HAP-1 (cell line): ENCODE measurements at regions not wholly inside any gene's neighbourhood (a gene's known extent, or its start where the extent isn't known, plus 50 kb on each side); places are given as distances from the start of the nearest gene placed in this dataset.
A peak's percentile ranks its signal among the peaks of the same experiment; 100 is the strongest.

Source experiments
- DNase-seq, 2 experiments: peaks; one replicate each; pipeline ENCODE4 v3.0.0-alpha.2; 2016 to 2020; ENCODE audit warnings: low spot score in 2 of 2
- H3K27me3 ChIP-seq: fragments of 250-450 bp; sonication (Bioruptor Pico); 2 replicates; pipeline ENCODE4 v1.5.1; 2020; ENCODE audit warnings: low read depth, mild to moderate bottlenecking, moderate library complexity
- H3K36me3 ChIP-seq: fragments of 250-450 bp; sonication (Bioruptor Pico); replicated peaks from 2 replicates; pipeline ENCODE4 v1.5.1; 2020; ENCODE audit warnings: mild to moderate bottlenecking
- H3K4me1 ChIP-seq: fragments of 250-450 bp; sonication (Bioruptor Pico); 2 replicates; pipeline ENCODE4 v1.5.1; 2020; ENCODE audit warnings: mild to moderate bottlenecking
- H3K4me3 ChIP-seq: fragments of 250-450 bp; sonication (Bioruptor Pico); 2 replicates; pipeline ENCODE4 v1.5.1; 2020; ENCODE audit warnings: mild to moderate bottlenecking, moderate library complexity
- H3K9me3 ChIP-seq: fragments of 250-450 bp; sonication (Bioruptor Pico); 2 replicates; pipeline ENCODE4 v1.5.1; 2020; ENCODE audit warnings: mild to moderate bottlenecking, moderate library complexity
- in situ Hi-C: fragments of 300-500 bp; cut with MboI; formaldehyde crosslinking; loops from 3 replicates; pipeline ENCODE4 v1.14.3; 2020; ENCODE audit warnings: low sequenced_read_pairs, inconsistent platforms, mixed read lengths

DNA sequence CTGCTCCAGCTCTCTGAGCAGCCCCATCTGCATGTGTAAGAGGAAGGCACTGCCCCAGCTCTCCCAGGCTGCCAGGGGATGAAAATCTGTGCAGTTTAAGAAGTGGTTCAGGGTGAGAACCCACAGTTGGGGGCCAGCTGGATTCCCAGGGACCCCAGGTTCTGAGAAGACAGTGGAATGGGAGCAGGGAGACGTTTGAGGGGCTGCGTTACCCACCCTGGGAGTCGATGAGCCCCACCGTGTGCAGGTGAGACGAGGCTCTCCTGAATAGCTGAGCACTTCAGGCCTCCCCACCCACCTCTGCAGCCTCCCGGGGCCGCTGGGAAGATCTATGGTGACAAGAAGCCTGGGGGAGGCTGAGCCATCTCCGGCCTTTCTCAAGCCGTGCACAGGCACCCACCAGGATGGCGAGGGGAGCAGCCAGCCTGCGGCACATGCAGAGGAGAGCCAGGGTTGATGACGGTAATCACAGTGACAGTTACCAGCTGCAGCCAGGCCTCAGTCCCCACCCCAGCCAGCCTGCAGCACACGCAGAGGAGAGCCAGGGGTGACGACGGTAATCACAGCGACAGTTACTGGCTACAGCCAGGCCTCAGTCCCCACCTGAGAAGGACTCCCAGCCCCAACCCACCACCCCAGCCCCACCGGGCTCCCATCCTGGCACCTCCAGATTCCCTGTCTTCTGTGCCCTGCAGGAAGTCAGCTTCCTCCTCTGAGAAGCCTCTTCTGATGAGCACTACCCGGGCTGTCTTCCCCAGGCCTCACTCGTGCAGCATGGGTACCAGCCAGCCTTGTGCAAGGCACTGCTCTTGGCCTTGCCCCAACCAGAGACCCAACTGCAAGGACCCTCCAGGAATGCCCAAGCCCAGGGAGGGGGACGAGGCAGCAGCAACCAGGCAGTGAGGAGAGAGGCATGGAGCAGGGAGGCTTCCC lies 150.8 kb upstream of the PPP1R26 start:
- Histone ChIP-seq H3K4me1 (no peaks in the 10 kb centered on the region), H3K27me3 (no peaks in the 10 kb centered on the region), H3K36me3 (no peaks in the 10 kb centered on the region), H3K9me3 (no peaks in the 10 kb centered on the region), H3K4me3 (no peak overlapping the region)
- peak in 1 of 2 experiments; percentile 3 for DNase-seq
- in situ Hi-C loops = no loop called here

DNA sequence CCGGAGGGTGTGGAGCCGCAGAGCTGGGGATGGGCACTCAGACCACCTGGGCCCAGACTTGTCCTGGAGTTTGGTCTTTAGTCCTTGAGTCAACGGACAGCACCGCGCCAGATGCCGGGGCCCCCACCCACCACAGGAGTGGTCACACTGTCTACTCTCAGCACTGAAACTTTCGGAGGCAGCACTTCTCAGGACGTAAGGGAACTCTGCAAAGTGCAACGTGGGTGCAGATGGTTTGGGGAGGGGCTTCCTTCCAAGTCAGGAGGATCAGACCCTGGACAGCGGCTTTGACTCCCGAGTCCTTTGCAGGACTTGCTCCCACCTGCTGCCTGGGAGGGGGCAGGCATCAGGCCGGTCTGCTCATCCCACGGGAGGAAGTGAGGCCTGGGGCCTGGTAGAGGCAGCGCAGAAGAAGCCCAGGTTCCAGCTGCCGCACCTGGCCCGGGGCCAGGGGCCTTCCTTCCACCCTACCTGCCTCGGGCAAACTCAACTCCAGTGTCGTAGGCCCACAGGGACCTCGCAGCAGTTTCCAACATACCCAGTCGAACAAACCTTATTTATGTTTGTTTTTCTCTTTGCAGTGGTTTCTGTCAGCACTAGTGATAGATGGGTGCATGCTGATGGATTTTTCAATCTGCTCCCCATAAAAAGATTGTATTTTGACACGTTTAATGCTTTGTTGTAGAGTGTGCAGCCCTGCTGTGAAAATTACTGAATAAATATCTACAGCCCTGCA lies 149.8 kb upstream of the PPP1R26 start:
- peak in 1 of 2 experiments; percentile 4 for DNase-seq
- Histone ChIP-seq H3K4me3 (no peak overlapping the region), H3K36me3 (no peaks in the 10 kb centered on the region), H3K9me3 (no peaks in the 10 kb centered on the region), H3K27me3 (no peaks in the 10 kb centered on the region), H3K4me1 (no peaks in the 10 kb centered on the region)
- in situ Hi-C loops = no loop called here

DNA sequence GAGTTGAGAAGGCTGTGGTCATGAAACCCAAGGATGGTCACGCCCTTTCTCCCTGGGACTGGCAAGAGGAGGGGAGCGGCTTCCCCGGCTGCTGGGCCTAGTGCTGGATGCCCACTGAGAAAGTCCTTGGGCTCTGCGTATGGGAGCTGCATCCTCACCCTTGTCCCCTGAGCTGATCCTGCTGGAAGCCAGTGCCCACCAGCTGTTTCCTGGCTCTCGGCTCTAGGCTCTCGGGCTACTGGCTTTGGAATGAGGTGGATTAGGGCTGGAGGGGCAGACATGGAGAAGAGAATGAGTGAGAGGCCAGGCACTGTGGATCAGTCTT lies 149.3 kb upstream of the PPP1R26 start:
- Histone ChIP-seq H3K4me1 (no peaks in the 10 kb centered on the region), H3K36me3 (no peaks in the 10 kb centered on the region), H3K4me3 (no peak overlapping the region), H3K9me3 (no peaks in the 10 kb centered on the region), H3K27me3 (no peaks in the 10 kb centered on the region)
- in situ Hi-C loops = no loop called here
- peak in 1 of 2 experiments; percentile 1 for DNase-seq

DNA sequence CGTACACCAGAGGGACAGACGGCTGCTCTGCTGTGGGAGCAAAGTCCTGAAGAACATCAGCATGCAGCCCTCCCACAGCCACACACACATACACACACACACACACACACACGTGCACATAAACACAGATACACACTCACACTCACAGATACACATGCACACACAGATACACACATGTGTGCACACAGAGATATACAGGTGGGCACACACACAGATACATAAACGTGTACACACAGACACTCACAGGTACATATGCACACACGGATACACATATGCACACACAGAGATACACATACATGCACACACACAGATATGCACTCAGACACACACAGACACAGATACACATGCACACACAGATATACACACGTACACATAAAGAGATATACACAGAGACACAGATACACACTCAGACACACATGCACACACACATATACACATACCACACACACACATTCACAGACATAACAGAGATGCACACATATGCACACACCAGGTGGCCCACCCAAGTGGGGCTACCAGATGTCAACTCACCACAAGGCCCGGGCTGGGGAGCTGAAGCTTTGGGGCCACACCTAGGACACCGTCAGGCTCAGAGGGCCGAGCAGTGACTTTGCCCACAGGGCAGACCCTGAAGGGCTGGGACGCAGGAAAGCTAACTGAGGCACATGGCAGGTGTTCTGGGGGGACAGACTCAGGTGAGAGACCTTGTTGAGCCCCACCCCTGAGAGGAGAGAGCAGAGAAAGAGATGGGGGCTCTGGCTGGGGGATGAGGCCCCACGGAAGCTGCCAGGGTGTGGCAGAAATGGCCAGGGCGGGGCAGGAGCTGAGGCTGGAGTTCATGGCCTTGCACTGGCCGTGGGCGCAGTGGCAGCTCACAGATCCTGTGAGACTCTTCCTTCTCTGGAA lies 148.6 kb upstream of the PPP1R26 start:
- no peak for DNase-seq
- Histone ChIP-seq H3K4me1 (no peaks in the 10 kb centered on the region), H3K27me3 (no peaks in the 10 kb centered on the region), H3K4me3 (no peak overlapping the region), H3K36me3 (no peaks in the 10 kb centered on the region), H3K9me3 (no peaks in the 10 kb centered on the region)
- in situ Hi-C loops = no loop called here

DNA sequence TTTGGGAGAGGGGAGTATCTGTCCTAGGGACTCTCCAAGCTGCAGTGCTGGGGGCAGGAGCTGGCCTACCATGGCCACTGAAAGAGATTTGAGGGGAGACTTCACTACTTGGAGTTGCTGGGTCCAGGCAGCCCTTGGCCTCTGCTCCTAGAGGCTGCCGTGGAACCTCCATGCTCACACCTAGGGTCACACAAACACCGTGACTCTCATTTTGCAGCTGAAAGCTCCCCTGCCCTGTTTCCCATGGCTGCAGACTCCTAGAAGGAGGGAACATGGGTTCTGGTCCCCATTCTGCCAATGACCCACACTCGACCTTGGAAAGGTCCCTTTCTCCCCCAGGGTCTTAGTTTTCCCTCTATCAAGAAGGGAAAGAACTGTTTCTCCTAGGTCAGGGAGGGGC lies 147.1 kb upstream of the PPP1R26 start:
- H3K9me3 ChIP-seq = no peaks in the 10 kb centered on the region
- DNase-seq = no peak
- H3K27me3 ChIP-seq = no peaks in the 10 kb centered on the region
- no peaks in the 10 kb centered on the region for H3K36me3 ChIP-seq
- in situ Hi-C loops = no loop called here
- no peak overlapping the region for H3K4me3 ChIP-seq
- no peaks in the 10 kb centered on the region for H3K4me1 ChIP-seq

DNA sequence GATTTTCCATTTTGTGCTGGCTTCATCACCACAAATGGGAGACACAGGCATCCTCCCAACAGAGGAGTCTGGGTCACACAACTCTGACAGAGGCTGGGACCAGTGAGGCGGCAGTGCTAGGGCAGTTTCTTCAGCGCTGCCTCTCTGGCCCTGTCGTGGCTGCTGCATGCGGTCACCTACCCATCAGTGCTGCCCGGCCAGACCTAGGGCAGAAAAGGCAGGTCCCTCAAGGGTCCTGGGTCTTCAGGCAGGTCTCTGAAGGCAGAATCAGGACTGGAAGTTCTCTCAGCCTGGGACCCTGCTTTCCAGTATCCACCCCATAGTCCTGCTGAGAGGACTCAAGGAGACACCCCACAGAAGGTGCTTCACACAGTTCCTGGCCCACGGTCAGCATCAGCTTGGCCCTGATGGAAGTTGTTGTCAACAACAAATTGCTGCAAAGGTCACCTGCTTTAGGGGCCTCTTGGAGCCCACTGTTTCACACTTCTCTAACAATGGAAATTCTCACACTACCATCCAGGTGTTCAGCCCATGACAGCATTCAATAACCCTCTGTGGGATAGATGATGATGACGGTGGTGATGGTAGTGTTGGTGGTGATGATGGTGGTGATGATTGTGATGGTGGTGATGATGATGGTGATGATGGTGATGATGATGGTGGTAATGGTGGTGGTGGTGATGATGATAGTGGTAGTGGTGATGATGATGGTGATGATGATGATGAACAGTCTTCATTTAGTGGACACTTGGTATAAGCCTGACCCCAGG lies 146.4 kb upstream of the PPP1R26 start:
- Histone ChIP-seq H3K4me3 (no peak overlapping the region), H3K36me3 (no peaks in the 10 kb centered on the region), H3K9me3 (no peaks in the 10 kb centered on the region), H3K4me1 (no peaks in the 10 kb centered on the region), H3K27me3 (no peaks in the 10 kb centered on the region)
- in situ Hi-C loops = no loop called here
- DNase-seq = no peak

DNA sequence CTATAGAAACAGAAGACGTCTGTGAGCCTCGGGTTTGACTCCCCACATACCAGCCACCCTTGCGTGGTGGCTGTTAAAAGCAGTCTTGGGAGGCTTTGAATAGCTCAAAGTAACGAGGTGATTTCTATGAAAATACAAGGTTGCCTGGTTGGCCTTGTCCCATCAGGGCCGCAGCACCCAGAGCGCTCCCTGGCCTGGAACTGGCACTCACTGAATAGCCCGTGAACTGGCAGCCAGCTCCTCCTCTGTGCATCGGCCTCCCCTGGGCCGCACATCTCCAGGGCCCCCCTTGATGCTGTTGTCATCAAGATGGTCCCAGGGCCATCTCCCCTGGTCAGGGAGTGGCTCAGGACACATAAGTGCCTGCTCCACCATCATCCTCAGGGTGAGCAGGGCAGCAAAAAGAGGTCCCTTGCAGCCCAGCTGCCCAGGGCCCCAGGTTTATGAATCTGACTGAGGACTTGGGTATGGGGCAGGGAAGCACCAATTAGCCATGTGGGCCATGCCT lies 144.6 kb upstream of the PPP1R26 start:
- H3K9me3 ChIP-seq = no peaks in the 10 kb centered on the region
- H3K36me3 ChIP-seq = no peaks in the 10 kb centered on the region
- H3K27me3 ChIP-seq = no peaks in the 10 kb centered on the region
- no peak overlapping the region for H3K4me3 ChIP-seq
- DNase-seq = no peak
- H3K4me1 ChIP-seq = no peaks in the 10 kb centered on the region
- in situ Hi-C loops = no loop called here

DNA sequence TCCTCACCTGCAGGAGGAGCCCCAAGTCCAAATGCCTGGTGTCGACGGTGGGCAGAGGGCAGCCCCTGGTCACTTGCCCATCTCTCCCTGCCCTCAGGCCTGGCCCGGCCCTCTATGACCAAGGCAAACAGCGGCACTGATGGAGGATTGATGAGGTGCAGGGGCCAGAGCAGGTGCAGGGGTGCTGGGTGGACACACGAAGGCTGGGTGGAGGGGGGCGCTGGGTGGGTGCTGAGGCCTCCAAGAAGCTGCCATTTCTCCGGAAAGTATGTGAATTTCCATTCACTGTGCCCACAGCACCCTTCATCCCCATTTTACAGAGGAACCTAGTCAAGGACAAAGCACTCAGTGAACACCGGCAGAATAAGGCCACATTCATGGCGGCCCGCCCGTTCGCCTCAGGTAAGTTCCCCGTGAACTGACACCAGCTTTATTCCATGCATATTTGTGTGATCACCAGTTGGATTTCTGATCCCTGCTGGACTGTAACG lies 143.8 kb upstream of the PPP1R26 start:
- Histone ChIP-seq H3K4me3 (no peak overlapping the region), H3K9me3 (no peaks in the 10 kb centered on the region), H3K4me1 (no peaks in the 10 kb centered on the region), H3K27me3 (no peaks in the 10 kb centered on the region), H3K36me3 (no peaks in the 10 kb centered on the region)
- no peak for DNase-seq
- in situ Hi-C loops = no loop called here

DNA sequence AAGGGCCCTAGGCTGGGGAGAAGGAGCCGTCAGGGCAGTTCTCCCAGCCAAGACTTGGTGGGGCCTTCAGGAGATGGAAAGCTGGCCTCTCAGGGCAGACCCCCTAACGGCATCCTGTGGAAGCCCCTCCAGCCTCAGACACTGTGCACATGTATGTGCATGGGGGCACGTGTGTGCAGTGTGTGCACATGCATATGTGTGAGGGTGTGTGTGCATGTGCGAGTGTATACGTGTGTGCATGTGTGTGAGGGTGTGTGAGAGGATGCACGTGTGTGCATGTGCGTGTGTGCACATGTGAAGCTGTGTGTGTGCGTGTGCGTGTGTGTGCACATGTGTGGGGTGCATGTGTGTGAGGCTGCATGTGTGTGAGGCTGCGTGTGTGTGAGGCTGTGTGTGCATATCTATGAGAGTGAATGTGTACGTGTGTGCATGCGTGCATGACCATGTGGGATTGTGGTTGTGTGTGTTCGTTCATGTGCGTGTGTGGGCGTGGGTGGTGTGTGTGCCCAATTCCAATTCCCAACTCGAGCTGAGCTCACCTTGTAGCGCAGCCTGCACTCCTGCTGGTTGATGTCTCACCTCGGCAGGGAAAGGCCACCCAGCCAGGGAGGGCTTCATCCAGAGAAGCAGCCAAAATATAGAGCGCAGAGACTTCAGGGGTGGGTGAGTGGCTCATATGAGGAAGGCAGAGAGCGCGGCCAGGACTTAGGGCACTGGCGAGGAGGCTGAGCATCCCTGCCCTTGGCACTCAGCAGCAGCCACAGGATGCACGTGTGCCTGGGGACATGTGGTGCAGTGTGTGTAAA lies 142.7 kb upstream of the PPP1R26 start:
- no peak for DNase-seq
- in situ Hi-C loops = no loop called here
- no peak overlapping the region for H3K4me3 ChIP-seq
- H3K4me1 ChIP-seq = no peaks in the 10 kb centered on the region
- H3K27me3 ChIP-seq = no peaks in the 10 kb centered on the region
- no peaks in the 10 kb centered on the region for H3K36me3 ChIP-seq
- no peaks in the 10 kb centered on the region for H3K9me3 ChIP-seq

DNA sequence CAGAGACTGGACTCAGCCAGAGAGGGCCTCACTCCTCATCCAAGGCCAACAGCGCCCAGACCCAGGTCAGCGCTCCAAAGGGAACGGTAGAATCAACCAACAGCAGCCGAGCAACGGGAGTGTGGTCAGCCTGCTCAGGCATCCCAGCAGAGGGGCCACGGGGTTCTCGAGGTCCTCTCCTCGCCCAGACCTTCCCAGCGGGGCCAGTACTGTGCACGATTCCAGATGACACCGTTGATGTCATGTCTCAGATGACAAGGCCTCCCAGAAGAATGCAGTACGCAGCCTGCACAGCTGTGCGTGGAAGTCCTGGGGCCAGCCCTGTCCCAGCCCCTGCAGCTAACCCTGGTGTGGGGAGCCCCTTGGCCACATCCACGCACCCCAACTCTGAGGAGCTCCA lies 141.0 kb upstream of the PPP1R26 start:
- no peaks in the 10 kb centered on the region for H3K27me3 ChIP-seq
- no peaks in the 10 kb centered on the region for H3K4me1 ChIP-seq
- H3K9me3 ChIP-seq = no peaks in the 10 kb centered on the region

DNA sequence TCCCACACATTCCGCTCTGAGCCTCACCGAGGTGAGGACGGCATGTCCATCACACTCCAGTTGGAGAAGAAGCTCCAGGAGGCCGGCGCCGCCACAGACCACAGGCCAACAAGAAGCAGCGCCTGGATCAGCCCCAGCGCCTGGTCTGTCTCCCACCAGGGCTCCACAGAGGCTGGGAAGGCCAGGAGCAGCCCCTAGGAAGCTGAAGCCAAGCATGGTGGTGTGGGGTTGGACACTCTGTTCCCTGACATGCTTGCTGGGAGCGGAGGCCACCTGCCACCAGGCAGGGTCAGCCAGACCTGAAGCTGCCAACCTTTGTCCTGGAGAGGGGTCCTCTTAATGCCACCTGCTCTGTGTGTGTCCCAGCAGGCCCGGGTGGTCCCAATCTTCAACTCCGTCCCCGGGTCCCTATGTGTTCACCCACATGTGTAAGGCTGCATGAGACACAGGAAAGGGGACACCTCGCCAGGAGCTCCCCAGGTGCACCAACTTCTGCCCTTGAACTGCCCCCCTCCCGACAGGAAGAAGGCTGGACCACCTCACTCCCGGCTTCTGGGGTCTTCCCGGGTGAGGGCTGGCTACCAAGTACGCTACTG lies 140.1 kb upstream of the PPP1R26 start:
- Histone ChIP-seq H3K4me3 (no peak overlapping the region), H3K27me3 (no peaks in the 10 kb centered on the region), H3K4me1 (no peaks in the 10 kb centered on the region), H3K36me3 (no peaks in the 10 kb centered on the region), H3K9me3 (no peaks in the 10 kb centered on the region)
- no peak for DNase-seq
- in situ Hi-C loops = no loop called here

More for the DNA sequence above, 141.0 kb upstream of the PPP1R26 start:
- Histone ChIP-seq H3K4me3 (no peak overlapping the region), H3K36me3 (no peaks in the 10 kb centered on the region)
- in situ Hi-C loops = no loop called here
- DNase-seq = no peak

DNA sequence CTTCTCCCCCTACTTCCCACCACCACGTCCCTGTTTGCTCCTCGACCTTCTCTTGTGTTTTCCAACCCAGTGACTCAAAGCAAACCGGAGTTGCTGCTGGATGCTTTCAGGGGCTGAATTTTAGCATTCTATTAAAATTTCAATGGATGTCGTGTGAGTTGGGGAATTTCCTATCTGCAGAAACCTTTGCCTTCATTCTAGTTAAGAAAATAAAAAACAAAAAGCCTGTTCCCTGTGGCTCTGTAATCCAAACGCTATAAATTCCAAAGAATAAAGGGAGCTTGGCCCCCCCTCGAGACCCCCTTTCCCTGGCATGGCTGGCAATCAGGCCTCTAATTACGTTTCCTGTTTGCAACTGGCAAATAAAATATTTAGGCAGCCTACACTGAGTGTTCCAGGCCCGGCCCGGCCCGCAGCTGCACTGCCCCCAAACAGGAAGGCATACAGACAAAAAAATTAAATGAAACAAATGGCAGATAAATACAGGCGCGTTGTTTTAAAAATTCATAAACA lies 139.4 kb upstream of the PPP1R26 start:
- H3K36me3 ChIP-seq = no peaks in the 10 kb centered on the region
- no peaks in the 10 kb centered on the region for H3K27me3 ChIP-seq
- H3K9me3 ChIP-seq = no peaks in the 10 kb centered on the region
- in situ Hi-C loops = no loop called here
- DNase-seq = peak in 1 of 2 experiments; percentile 9
- no peaks in the 10 kb centered on the region for H3K4me1 ChIP-seq
- H3K4me3 ChIP-seq = no peak overlapping the region
